CD4-positive, alpha-beta T cell treated with Interferon alpha-2 for 1 hour (primary cell): ENCODE measurements at regions not wholly inside any gene's neighbourhood (a gene's known extent, or its start where the extent isn't known, plus 50 kb on each side); places are given as distances from the start of the nearest gene placed in this dataset.
"Not testable (repeated sequence)": the region's sequence is repeated elsewhere in the genome, so short reads cannot be mapped to it uniquely, and the experiment has no call there.

Source experiments
- DNase-seq, 2 donors: peaks; one replicate each; pipeline ENCODE4 v3.0.0-alpha.2; 2020 to 2022

DNA sequence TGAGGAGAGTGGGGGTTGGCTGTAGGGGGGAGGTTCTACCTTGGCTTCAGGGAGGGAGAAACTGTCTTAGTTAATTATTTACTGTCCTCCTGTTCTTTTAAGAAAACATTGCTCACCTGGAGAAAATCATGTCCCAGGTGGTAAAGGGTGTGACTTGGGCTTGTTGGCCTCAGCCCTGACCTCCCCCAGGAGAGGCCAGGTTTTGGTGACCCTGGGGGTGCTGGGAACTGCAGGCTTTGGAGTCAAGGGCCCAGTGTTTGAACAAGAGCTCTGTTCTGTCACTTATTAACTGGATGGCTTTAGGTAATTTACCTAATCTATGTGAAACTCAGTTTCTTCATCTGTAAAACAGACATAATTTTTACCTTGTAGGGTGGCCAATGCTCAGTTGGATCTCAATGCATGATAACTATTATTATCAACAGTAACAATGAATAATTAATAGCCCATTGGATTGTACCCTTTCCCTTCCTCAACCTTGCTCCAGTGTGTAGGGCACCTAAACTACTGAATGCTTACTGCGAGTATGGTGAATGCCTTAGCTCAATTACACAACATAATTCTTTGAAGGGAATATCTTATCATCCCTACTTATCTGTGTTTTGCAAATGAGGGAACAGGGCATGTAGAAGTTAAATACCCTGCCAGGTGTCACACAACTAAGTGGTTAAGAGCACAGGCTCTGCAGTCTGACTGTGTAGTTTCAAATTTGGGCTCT is 959.4 kb upstream of the DEFB115 start:
- DNase-seq = not testable (repeated sequence)

DNA sequence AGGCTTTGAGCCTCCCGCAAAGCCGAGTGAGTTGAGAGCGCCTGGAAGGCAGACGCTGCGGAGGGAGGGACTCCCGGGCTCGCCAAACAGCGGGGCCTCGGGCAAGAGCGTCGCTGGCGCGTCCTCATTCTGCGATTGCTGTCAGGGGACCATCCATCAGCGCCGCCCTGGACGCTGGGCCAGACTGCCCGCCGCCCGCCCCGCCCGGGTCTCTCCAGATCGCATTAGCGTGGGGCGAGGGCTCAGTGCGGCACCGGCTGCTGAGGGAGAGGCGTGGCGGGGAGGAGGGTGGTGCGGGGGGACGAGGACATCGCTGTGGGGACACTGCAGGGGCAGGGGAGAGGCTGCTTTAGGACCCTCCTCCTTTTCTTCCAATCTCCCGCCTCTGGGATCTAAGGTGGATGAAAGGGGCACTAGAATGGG is 957.2 kb upstream of the DEFB115 start:
- not testable (repeated sequence) for DNase-seq

DNA sequence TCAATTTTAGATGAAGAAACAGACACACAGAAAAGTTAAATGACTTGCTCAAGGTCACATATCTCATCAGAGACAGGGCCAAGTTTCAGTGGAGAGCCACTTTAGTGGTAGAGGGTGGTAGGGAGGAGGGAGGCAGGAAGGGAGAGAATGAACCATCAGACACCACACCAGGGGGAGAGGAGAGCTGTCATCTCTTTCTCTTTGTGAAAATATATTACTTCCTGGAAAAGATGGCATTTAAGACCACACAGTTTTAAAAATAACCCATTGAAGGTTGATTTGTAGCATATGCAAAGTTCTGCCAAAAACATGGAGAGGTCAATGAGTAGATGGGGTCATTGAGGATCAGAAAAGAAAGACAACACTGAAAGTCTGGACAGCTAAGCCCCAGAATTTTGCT is 954.7 kb upstream of the DEFB115 start:
- not testable (repeated sequence) for DNase-seq

DNA sequence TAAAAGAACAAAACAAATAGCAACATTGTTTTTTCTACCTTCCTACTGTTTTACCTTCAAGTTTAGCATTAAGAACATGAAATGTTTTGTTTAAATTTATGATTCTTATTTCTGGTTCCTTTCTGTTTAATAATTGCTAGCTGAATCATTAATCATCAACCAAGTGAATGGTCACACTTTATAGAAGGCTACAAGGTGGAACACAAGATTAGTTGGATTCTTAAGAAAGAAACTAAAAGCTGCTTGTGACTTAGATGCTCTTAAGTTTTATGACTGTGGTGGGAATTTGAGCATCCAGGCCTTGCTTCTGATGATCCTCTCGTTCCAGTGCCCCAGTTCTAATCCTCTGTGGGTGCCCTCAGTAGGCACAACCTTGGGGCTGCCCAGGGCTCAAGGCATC is 947.5 kb upstream of the DEFB115 start:
- DNase-seq = not testable (repeated sequence)

DNA sequence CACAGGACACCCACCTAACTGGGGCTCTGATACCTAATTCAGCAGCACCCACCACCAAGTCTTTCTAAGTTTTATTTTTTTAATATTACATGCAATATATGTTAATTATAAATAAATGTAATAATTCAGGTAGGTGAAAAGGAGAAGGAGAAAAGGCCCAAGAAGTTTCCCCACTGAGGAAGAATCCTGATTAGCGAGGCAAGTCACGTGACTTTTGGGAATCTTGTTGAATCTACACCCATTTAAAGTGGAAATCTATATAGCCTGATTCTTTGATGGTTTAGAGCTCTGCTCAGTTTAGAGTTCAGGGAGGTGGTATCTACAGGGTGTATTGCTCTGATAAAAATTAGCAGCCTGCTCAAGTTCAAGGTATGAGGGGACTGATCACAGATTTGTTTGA is 947.1 kb upstream of the DEFB115 start:
- not testable (repeated sequence) for DNase-seq

DNA sequence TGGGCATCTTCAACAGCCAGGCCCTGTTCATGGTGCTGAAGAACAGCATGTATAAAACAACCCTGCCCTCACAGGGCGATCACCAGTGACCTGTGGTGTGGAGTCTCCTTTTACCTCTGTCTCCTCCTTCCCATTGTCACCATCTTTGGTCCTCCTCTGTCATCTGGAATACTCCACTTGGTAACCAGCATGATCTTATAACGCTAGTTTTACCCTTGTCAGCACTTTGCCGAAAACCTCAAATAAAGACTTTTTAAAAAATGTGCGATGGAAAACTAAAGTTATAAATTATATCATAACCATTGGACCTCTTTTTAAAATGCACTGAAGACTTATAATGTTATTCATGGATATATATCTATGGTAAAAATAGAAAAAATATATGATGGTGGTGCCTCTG is 945.2 kb upstream of the DEFB115 start:
- DNase-seq = not testable (repeated sequence)

DNA sequence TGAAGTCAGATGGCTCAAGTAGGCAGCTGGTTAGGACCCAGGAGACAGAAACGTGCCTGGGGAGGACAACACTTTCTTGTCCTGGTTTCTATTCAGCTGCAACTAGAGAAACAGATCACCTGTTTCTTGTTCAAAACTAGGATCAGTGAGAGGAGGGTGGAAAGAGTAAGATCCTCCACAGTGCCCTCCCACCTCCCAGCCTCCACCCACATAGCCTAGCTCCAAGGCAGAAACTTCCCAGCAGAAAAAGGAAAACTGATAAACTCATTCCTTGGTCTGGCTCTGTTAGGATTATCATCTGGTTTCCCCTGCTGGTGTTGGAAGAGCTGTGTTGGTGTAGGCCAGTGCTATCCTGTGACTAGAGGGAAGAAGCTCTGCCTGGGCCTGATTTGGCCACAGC is 943.8 kb upstream of the DEFB115 start:
- DNase-seq = not testable (repeated sequence)

DNA sequence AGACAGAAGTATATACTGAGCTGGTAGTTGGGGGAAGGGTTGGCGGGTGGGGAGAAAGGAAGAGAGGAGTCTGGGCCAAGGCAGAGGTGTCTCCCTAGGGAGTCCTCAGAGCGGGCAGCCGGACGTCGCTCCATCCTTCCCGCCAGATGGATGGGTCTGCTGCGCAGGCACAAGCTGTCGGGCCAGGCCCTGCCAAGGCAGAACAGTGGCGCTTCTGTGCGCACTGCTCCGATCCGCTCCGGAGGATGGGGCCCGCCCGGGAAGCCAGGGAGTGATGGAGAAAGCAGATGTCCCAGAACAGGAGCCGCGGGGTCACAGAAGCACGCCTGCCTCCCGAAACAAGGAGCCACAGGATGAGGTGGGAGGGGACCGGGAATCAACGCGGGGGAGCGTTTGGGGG is 941.4 kb upstream of the DEFB115 start:
- not testable (repeated sequence) for DNase-seq

DNA sequence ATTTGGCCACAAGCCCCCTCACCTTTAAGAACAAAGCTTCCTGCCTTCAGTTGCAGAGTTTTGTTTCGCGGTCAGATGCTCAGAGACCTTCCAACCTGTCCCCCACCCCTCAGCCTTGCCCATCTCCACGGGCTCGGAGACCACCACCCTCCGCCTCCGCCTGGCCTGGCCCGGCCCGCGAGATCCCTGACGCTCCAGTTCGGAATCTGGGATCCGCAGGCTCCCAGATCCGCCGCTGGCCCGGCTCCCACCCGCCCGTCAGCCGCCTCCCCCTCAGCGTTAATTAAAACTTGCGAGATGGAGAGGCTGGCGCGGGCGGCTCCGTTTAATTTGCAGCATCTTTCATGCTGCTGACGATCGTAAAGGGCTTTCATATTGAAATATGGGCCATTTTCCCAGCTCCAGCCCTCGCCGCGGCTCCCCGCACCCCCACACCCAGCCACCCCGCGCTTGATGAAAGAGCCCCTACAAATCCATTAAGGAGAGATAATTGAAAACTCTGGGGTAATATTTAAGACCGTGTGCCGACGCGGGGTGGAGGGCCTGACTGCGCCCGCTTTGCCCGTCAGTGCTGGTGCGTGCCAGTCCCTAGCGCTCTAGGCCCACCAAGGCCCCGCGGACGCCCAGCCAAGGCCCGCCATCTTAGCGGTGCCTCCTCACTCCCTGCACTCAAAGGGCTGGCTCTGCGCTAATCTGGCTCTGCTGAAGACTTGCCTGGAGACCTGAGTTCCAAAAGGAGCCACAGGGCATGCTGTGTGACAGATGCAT is 940.7 kb upstream of the DEFB115 start:
- not testable (repeated sequence) for DNase-seq

DNA sequence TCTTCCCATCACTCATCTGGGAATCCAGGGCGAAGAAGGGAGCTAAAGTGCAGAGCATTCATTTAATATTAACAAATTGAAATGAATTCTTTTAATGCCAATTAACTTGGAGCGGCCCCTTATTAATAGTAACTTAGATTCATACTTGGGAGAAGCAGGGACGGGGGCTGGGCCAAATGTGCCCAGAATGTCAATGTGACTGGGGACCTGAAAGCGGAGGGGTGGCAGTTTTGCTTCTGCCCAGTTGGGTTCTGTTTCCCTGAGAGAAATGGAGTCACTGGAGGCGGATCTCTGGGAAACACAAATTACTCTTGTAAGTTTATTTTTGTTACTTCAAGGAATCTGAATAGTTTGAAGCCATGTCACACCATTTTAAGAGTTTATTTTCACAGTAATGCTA is 923.7 kb upstream of the DEFB115 start:
- not testable (repeated sequence) for DNase-seq

DNA sequence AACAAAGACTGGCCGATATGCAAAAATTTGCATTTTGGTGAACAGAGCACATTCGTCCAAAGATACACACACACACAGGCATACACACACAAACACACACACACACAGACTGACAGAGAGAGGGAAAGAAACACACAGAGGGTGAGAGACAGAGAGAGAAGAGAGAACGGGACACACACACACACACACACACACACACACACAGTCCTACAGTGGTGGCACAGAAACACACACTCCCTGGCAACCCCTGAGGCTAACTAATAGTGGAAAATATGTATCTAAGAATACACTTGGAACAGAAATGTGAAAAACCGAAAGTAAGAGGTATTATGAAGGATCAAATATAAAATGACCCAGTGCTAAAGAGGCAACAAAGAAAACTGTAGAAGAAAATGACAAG is 919.9 kb upstream of the DEFB115 start:
- DNase-seq = not testable (repeated sequence)

DNA sequence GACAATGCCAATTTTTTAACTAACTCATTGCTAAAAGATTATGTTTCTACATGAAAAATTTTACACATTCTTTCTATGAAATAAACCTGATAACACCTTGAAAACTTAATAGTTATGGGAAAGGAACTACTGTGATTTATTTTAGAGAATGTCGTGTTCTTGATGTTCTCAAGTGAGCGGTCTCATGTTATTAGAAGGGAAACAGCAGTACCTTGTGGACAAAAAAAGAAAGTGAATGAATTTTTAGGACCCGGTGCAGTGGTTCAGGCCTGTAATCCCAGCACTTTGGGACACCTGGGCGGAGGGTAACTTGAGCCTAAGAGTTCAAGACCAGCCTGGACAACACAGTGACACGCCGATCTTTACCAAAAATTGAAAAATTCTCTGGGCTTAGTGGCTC is 908.5 kb upstream of the DEFB115 start:
- peak in 1 of 2 donors; percentile 12 for DNase-seq

DNA sequence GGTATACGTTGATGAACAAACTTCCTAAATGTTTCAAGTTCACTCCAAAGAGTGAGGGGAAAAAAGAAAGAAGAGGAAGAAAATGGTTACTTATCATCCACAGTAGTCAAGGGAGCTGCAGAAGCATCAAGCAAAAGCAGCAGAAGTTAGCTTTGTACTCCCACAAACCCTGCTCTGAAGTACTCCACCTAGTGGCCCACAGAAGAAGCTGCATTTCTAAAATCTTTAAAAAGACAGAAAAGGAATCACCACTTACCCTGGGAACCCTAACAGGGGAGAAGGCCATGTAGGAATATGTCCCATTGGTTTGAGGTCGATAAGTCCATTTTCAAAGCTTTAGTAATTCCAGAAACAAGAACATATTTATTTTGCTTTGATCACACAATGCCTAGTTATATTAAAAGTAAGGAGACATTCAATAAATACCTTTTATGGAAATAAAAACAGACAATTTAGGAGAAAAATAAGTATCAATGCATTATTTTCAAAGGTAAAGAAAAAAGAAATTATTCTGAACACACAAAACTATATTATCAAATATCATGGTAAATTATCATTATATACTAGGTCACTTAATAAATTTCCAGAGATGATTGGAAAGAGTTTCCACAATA is 900.5 kb upstream of the DEFB115 start:
- DNase-seq = peak in 1 of 2 donors; percentile 33

DNA sequence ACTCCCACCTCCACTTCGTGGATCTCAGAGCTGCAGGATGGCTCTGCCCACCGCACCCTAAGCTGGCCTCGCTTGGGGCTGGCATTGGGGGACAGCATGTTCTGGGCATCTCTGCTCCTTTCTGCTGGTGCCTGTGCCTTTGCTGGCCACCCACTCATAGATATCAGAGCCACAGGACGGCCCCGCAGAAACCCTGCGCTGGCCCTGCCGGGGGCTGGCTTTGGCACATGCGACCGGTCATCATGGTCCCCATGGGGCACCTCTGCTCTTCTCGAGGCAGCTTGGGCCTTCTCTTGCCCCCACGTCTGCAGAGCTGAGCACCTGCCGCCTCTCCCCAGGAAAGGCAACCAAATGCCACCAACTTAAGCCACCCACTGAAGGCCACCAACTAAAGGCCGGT is 895.7 kb upstream of the DEFB115 start:
- DNase-seq = not testable (repeated sequence)

DNA sequence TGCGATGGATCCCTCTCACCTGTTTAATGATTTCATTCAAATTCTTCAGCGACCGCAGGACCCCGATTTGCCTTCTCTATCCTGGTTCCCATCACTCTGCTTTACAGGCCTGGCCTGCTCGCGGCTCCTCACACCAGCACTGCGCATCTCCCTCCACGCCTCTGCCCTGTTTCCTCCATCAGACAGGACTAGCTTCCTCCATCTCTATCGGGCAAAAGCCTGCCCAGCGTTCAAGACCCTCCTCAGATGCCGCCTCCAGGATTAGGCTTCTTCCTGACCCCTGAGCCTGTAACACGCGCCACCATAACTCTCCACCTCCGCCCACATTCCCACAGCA is 881.1 kb upstream of the DEFB115 start:
- DNase-seq = not testable (repeated sequence)

DNA sequence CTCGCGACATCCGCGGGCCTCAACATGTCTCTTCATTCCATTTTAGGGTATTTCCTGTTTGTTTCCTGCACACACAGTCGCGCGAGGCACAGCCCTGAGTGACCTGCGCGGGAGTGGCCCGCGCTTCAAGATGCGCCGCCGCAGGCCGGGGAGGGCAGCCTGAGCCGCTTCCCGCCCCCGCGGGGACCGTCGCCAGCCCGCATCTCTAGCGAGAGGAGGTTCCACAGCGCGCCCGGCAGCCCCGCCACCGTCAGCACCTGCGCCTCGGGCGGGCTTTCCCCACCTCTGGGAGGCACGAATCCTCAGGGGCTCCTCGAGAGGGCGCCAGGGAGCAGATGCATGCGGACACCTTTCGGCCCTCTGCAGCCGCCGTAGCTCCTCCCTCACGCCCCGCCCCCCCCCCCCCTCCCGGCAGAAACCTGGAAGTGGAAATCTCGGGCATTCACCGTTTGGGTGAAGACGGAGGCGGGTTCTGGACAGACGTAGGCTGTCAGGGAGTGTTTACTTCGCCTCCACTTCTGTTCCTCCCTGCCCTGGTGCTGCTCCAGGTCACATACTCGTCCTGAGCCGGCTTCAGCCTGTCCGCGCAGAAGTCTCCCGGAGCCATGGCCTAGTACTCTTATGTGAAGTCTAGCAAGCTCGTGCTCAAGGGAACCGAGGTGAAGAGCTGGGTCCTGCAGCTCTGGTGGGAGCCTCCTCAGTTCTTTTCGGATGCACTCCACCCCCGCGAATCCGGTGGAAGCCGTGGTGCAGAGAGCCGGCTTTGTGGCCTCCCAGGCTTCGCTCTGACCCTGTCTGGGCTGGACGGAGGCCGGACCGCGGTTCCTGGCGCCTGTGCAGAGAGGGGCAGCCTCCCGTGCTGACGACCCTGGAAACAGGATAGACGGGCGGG is 880.5 kb upstream of the DEFB115 start:
- peak; percentile 90 to 93 for DNase-seq

DNA sequence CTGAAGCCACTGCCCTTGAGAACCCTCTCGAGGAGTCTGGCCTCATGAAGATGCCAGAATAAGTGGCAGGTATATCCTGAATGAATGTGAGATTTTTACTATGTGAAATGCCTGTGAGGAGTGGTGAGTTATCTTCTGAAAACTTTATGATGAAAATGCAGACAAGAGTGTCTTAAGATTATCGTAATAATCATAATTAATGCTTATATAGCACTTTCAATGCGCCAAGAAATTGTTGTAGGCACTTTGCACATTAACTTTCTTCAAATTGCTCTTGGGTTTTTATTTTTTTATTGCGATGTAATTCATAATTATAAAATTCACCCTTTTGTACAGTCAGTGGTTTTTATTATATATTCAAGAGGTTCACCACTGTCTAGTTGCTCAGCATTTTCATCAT is 879.1 kb upstream of the DEFB115 start:
- not testable (repeated sequence) for DNase-seq

DNA sequence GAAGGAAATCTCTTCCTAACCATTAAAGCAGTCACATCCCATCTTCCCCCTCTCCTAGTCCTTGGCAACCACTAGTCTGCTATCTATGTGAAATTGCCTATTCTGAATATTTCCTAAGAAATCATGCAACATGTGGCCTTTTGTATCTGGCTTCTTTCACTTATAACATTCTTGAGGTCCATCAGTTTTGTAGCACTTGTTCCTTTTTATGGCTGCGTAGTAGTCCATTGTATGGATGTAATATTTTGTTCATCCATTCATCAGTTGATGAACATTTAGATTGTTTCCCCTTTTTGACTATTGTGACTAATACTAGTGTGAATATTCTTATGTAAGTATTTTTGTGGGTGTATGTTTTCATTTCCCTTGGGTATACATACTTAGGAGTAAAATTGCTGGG is 878.7 kb upstream of the DEFB115 start:
- not testable (repeated sequence) for DNase-seq

DNA sequence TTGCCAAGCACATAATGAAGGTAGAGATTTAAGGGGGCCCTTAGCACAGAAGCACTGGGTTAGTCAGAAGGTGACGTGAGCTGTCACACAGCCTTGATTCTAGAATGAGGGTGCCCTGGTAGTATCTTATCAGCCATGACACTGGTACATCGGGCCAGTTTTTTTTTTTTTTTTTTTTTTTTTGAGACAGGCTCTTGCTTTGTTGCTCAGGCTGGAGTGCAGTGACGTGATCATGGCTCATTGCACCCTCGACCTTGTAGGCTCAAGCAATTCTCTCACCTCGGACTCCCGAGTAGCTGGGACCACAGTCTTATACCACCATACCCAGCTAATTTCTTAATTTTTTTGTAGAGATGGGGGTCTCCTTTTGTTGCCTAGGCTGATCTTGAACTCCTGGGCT is 872.6 kb upstream of the DEFB115 start:
- DNase-seq = not testable (repeated sequence)

DNA sequence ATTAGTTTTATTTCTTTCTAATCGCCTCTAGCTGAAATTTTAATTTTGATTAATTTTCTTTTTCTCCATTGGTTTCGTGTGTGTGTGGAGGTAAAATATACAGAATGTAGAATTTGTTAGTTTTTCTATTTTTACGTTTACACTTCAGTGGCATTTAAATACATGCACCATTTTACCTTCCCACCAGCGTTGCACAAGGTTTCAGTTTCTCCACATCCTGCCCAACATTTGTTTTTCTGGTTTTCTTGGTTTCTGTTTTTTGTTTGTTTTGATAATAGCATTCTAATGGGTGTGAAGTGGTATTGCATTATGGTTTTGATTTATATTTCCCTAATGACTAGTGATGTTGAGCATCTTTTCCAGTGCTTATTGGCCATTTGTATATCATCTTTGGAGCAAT is 871.4 kb upstream of the DEFB115 start:
- peak in 1 of 2 donors; percentile 8 for DNase-seq

DNA sequence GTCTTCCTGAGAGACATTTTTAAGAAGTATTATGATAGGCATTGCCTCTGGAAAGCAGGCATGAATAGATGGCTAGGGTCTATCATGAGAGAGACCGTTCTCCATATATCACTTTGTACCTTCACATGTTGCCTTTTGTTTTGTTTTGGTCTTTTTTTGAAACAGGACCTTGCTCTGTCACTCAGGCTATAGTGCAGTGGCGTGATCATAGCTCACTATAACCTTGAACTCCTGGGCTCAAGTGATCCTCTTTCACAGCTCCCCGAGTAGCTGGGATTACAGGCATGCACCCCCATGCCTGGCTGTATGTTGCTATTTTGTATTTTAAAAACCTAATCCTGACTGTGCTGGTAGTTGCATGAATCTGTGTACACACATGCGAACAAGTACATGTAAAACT is 869.6 kb upstream of the DEFB115 start:
- DNase-seq = not testable (repeated sequence)

DNA sequence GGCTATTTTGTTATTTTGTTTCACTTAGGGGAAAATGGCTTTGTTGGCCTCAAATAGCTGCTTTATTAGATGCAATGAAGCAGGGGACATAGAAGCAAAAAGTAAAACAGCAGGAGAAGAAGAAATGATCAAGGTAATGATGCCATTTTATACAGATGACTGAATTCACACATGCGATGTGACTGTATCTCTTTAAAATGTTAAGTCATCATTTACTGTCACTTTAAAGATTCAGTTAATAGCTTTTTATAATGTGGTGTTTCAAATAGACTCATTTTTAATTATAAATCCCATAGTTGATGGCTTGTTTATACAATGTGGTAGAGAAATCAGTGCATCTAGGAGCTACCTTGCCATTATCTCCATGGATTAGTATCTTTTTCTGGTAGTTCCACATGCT is 863.9 kb upstream of the DEFB115 start:
- not testable (repeated sequence) for DNase-seq

DNA sequence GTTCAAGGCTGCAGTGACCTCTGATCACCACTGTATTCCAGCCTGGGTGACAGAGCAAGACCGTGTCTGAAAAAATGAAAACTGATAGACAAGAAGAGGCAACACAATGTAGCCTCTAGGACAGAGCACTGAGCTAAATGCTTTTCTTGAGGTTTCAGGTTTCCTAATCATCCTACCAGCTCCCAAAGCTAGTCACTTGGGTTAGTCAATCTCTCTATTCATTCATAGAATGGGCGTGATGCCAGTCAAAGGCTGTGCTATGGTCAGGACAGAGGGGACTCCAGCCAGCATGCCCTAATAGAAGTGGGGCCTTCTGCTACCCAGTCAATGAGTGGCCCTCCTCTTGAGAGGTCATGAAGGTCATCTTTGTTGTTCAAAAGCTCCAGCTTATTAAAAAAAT is 860.4 kb upstream of the DEFB115 start:
- not testable (repeated sequence) for DNase-seq
